Esophagus squamous epithelium (tissue), 5 donors: ENCODE measurements at regions not wholly inside any gene's neighbourhood (a gene's known extent, or its start where the extent isn't known, plus 50 kb on each side); places are given as distances from the start of the nearest gene placed in this dataset.
"Not testable (repeated sequence)": the region's sequence is repeated elsewhere in the genome, so short reads cannot be mapped to it uniquely, and the experiment has no call there.

Experiments used
- DNase-seq: peaks from one replicate; lab custom pipeline; 2025; lab: John Stamatoyannopoulos, UW
- H3K27ac ChIP-seq, 4 donors: fragments of 200-600 bp; sonication (generic); one replicate each; pipeline ENCODE4 v1.5.1; 2016 to 2019; ENCODE audit warnings: mild to moderate bottlenecking in 1 of 4
- H3K27me3 ChIP-seq, 4 donors: fragments of 200-600 bp; sonication (generic); 1 replicate in 3 of 4; 2 replicates in 1 of 4; pipeline versions ENCODE4 v1.5.1 to v1.6.0; 2017 to 2021; ENCODE audit warnings: antibody characterized with exemption in 1 of 4
- H3K36me3 ChIP-seq, 3 donors: fragments of 200-600 bp; sonication (generic); one replicate each; pipeline ENCODE4 v1.5.1; 2016 to 2019
- H3K4me1 ChIP-seq, 3 donors: fragments of 200-600 bp; sonication (generic); one replicate each; pipeline ENCODE4 v1.5.1; 2017 to 2019
- H3K4me3 ChIP-seq, 4 donors: fragments of 200-600 bp; sonication (generic); 1 replicate in 3 of 4; 2 replicates in 1 of 4; pipeline ENCODE4 v1.5.1; 2016 to 2019; ENCODE audit warnings: mild to moderate bottlenecking in 2 of 4, moderate library complexity in 1 of 4
- H3K9me3 ChIP-seq, 3 donors: fragments of 200-600 bp; sonication (generic); one replicate each; pipeline ENCODE4 v1.5.1; 2016 to 2019
- CTCF ChIP-seq, 6 experiments: fragments of 450-650 bp in 4 of 6; fragments of 200-600 bp in 2 of 6; sonication (generic) in 2 of 6; IDR thresholded peaks; one replicate each; pipeline ENCODE4 v1.5.1; 2016 to 2019; ENCODE audit warnings: antibody characterized with exemption in 6 of 6, mild to moderate bottlenecking in 4 of 6, moderate library complexity in 4 of 6
- POLR2A ChIP-seq, 4 donors: fragments of 450-650 bp; IDR thresholded peaks; one replicate each; pipeline ENCODE4 v1.6.1; 2017; ENCODE audit warnings: antibody characterized with exemption in 4 of 4, mild to moderate bottlenecking in 4 of 4, moderate library complexity in 3 of 4
- WGBS, 2 donors: methylation state at CpG; one replicate each; pipeline ENCODE4 v1.1.5; 2018; 5-methylcytosine and 5-hydroxymethylcytosine counted together
- intact Hi-C: fragments of 100-400 bp; cut with DNase I; formaldehyde crosslinking; loops from one replicate; pipeline ENCODE4 v1.15.0; 2022
- donor health status: DM: yes; HTN: yes; CAD: no.

- H3K27ac ChIP-seq, result no peak overlapping the region
- H3K9me3 ChIP-seq, result no peaks in the 10 kb centered on the region
- 27 to 57% methylated on average over 4 of the region's 4 CpGs for WGBS, 2 donors
- intact Hi-C loops, result no loop called here
- no peak for TF ChIP-seq POLR2A (IDR thresholded peaks at IDR 0.05)
- no peak for TF ChIP-seq CTCF (IDR thresholded peaks at IDR 0.05)
- H3K4me1 ChIP-seq, result no peaks in the 10 kb centered on the region
- no peak overlapping the region for H3K4me3 ChIP-seq
- no peaks in the 10 kb centered on the region for H3K27me3 ChIP-seq
- no peaks in the 10 kb centered on the region for H3K36me3 ChIP-seq
- DNase-seq, result no peak
These were observed 375.0 kb upstream of the SLC35B3 start for GRCh38 chr6:8810325-8810724.

- intact Hi-C loops, result no loop called here
- Histone ChIP-seq H3K4me3 (no peak overlapping the region), H3K27ac (no peak overlapping the region), H3K36me3 (no peaks in the 10 kb centered on the region), H3K9me3 (no peaks in the 10 kb centered on the region), H3K4me1 (no peaks in the 10 kb centered on the region), H3K27me3 (no peaks in the 10 kb centered on the region)
- 63 to 75% methylated on average over 4 of the region's 4 CpGs for WGBS, 2 donors
- TF ChIP-seq CTCF (IDR thresholded peaks at IDR 0.05), result no peak
- no peak for DNase-seq
These were observed 374.3 kb upstream of the SLC35B3 start for GRCh38 chr6:8809662-8810061.

- peaks cover 0 to 6% (median 0%) of the 10 kb centered on the region in 3 donors for H3K9me3 ChIP-seq
- H3K4me1 ChIP-seq, result no peaks in the 10 kb centered on the region
- WGBS, 2 donors, result 76 to 83% methylated on average over 2 of the region's 2 CpGs
- no peak overlapping the region for H3K4me3 ChIP-seq
- TF ChIP-seq CTCF (IDR thresholded peaks at IDR 0.05), result no peak
- TF ChIP-seq POLR2A (IDR thresholded peaks at IDR 0.05), result no peak
- no peaks in the 10 kb centered on the region for H3K36me3 ChIP-seq
- H3K27ac ChIP-seq, result no peak overlapping the region
- no peak for DNase-seq
- H3K27me3 ChIP-seq, result no peaks in the 10 kb centered on the region
- intact Hi-C loops, result no loop called here
These were observed 367.9 kb upstream of the SLC35B3 start for GRCh38 chr6:8803181-8803760.

- H3K36me3 ChIP-seq, H3K27ac ChIP-seq, H3K9me3 ChIP-seq, H3K27me3 ChIP-seq, intact Hi-C loops, H3K4me3 ChIP-seq, H3K4me1 ChIP-seq, DNase-seq: not testable (repeated sequence)
- 72 to 84% methylated on average over 4 of the region's 4 CpGs for WGBS, 2 donors
These were observed 367.1 kb upstream of the SLC35B3 start for GRCh38 chr6:8802397-8802796.

GRCh38 chr6:8794420-8794819 is 359.1 kb upstream of the SLC35B3 start:
- intact Hi-C loops, result no loop called here
- Histone ChIP-seq H3K4me1 (no peaks in the 10 kb centered on the region), H3K27me3 (no peaks in the 10 kb centered on the region), H3K27ac (no peak overlapping the region), H3K36me3 (no peaks in the 10 kb centered on the region), H3K9me3 (no peaks in the 10 kb centered on the region), H3K4me3 (no peak overlapping the region)
- WGBS, 2 donors, result 87 to 90% methylated on average over 3 of the region's 3 CpGs
- no peak for DNase-seq
- TF ChIP-seq CTCF (IDR thresholded peaks at IDR 0.05) (no peak), POLR2A (IDR thresholded peaks at IDR 0.05) (no peak)

GRCh38 chr6:8789878-8790277 is 354.5 kb upstream of the SLC35B3 start:
- TF ChIP-seq CTCF (IDR thresholded peaks at IDR 0.05) (no peak), POLR2A (IDR thresholded peaks at IDR 0.05) (no peak)
- H3K27me3 ChIP-seq, result no peaks in the 10 kb centered on the region
- no peak overlapping the region for H3K27ac ChIP-seq
- no peaks in the 10 kb centered on the region for H3K36me3 ChIP-seq
- no peaks in the 10 kb centered on the region for H3K9me3 ChIP-seq
- H3K4me1 ChIP-seq, result peaks cover 0 to 9% (median 0%) of the 10 kb centered on the region in 3 donors
- intact Hi-C loops, result no loop called here
- no peak overlapping the region for H3K4me3 ChIP-seq
- WGBS, 2 donors, result 58 to 78% methylated on average over 2 of the region's 2 CpGs
- DNase-seq, result no peak
